ENCODE measurements at regions not wholly inside any gene's neighbourhood (a gene's known extent, or its start where the extent isn't known, plus 50 kb on each side); places are given as distances from the start of the nearest gene placed in this dataset.
"Not testable (repeated sequence)": the region's sequence is repeated elsewhere in the genome, so short reads cannot be mapped to it uniquely, and the experiment has no call there.

GRCh38 chr22:27250886-27251285 lies 550.7 kb downstream of the MN1 start:
- DNase-seq (ENCODE audit: low read depth): no peak

DNA sequence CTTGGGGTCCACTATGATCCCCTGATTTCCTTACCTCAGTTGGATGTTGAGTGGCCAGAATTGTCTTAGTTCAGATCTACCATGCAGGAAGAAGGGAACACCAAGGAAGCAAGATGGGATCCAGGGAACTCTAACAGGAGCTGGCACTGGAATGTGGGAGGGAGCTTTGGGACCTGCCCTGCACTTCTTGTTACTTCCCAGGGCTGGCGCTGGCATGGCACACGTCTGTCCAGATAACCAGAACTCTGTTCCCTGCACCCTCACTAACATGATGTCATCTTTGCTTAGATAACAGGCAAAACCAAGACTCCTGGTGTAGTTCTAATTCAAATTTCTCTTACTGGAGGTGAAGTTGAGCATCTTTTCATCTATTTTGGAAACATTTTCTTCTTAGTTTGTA lies 550.0 kb downstream of the MN1 start:
- no peak for DNase-seq (ENCODE audit: low read depth)

DNA sequence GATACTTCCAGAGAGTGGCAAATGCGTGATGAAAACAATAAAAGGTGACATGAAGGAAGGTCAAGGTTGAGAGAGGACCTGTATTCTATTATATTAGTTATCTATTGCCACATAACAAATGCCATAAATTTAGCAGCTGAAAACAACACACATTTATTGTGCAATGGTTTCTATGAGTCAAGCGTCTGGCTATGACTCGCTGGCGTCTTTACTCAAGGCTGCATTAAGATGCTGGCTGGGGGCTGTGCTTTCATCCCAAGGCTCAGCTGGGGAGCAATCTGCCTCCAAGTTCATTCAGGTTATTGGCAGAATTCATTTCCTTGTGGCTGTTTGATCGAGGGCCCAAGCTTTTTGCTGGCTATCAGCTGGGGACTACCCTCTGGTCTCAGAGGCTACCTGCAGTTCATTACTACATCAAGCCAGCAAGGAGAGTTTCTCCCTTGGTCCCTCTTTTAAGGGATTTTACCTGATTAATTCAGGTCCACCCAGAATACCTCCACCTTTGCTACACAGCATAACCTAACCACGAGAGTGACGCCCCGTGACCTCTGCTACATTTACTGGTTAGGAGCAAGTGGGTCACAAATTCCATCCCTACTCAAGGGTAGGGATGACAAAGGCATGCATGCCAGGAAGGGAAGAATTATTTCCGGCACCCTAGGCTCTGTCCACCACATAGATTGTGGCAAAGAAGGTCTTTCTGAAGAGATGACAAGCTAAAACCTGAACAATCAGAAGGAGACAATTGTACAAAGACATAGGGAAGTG lies 549.1 kb downstream of the MN1 start:
- no peak for DNase-seq (ENCODE audit: low read depth)

- no peak for DNase-seq (ENCODE audit: low read depth)
Measured at GRCh38 chr22:27253108-27253902, 548.3 kb downstream of the MN1 start.

DNA sequence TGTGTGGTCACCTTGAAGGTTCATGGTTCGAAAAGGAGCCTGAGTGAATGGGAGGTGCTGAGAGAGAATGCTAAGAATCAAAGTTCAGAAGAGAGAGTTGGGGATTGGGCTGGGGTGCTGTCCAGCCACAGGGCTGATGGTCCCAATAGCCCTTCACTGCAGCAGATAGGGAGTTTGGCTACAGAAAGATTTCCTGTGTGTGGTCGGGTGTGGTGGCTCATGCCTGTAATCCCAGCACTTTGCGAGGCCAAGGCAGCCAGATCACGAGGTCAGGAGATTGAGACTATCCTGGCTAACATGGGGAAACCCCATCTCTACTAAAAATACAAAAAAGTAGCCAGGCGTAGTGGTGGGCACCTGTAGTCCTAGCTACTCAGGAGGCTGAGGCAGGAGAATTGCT lies 547.5 kb downstream of the MN1 start:
- DNase-seq (ENCODE audit: low read depth): not testable (repeated sequence)

GRCh38 chr22:27255580-27255979 lies 546.0 kb downstream of the MN1 start:
- no peak for DNase-seq (ENCODE audit: low read depth)

DNA sequence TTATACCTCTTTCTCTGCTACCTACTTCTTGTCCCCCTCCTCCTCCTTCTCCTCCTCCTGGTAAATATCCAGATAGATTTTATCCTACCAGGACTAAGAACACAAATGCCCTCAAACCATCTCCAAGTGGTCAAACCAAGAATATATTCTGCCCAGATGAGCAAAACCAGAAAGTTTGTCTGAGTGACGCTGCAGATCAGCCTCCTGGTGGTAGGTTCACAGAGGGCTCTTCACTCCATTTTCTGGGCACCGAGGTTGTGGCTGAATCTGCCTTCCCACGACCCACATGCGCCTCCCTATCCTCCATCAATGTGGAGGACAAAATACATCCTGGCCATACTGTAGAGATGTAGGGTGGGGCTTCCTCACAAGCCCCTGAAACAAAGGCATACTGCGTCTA lies 543.6 kb downstream of the MN1 start:
- DNase-seq (ENCODE audit: low read depth): no peak

GRCh38 chr22:27258616-27259172 lies 542.9 kb downstream of the MN1 start:
- no peak for DNase-seq (ENCODE audit: low read depth)

DNA sequence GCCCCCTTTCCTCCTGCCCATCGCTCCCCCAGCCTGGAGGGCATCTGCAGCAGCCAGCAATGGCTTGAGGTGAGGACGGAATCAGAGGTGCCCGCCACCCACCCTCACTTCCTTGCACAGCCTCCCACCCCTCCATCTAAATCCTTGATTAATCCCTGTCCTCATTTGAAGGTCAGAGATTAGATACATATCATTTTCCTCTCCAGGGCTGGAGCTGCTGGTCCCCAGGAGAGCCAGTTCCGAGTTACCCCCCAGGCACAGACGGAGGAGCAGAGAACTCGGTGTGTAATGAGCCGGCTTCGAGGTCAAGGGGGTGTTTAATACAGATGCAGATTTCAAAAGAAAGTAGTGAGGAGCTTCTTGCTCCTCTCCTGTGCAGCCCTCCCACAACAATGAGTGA lies 542.1 kb downstream of the MN1 start:
- DNase-seq (ENCODE audit: low read depth): no peak

GRCh38 chr22:27260087-27260698 lies 541.4 kb downstream of the MN1 start:
- no peak for DNase-seq (ENCODE audit: low read depth)

- no peak for DNase-seq (ENCODE audit: low read depth)
Measured at GRCh38 chr22:27262361-27262760, 539.2 kb downstream of the MN1 start.

DNA sequence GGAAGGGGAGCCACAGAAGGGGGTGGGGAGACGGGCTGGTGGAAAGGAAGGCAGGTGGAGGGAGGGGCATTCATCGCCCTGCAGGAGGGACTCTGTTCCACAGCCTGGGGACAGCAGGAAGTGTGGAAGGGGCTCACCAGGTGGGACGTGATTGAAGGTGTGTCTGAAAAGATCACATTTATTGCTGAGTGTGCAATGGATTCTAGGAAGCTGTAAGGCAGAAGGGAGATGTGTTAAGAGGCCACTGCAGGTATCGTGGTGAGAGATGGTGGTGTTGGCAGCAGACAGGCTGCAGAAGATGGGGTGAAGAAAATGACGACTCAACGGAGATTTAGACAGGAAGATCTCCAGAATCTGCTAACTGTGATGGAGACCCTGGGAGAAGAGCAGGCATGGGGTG lies 537.4 kb downstream of the MN1 start:
- no peak for DNase-seq (ENCODE audit: low read depth)

DNA sequence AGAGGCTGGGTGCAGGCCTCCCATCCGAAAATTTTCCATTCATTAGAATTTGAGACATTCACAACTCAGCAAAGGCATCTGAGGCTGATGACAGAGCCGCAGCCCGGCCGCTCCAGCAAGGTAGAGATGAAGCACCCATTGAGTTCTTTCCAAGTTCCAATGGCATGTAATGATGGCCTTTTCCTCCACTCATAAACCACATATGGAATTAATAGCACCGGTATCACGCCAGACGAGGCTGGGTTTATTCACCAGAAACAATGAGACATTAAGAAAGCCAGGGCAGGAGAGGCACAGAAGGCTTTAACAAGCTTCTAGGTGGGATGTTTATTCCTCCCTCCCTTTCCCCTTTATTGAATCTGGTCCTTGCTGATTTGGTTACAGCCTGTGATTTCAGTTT lies 534.4 kb downstream of the MN1 start:
- DNase-seq (ENCODE audit: low read depth): no peak

- DNase-seq (ENCODE audit: low read depth): no peak
Measured at GRCh38 chr22:27269751-27270543, 531.6 kb downstream of the MN1 start.

DNA sequence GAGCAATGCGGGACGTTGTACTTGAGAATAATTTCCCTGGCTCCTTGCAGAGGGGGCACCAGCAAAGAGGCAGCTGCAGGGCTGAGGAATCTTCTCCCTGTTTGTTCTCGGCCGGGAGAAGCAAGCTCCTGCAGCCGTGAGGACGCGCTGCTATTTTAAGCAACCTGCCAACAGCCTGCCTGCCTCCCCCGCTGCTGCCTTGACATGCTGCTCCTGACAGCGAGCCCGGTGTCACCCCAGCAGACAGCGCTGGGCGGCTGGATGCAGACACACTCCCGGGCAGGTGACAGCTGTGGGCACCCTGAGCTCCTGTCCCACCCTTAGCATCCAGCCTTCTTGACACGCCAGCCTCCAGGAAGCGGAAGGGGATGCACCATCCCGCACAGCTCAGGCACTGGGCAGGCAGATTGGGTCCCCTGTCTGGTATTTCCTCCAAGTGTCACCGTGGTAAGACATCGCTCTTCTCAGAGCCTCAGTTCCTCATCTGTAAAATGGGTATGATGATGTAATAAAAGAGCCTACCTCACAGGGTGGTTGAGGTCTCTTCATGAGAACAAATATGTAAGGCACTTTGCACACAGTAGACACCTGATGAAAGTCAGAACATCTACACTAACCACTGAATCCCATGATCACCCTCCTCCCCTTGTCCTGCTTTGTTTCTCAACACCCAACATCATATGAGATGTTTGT lies 530.6 kb downstream of the MN1 start:
- DNase-seq (ENCODE audit: low read depth): no peak

- no peak for DNase-seq (ENCODE audit: low read depth)
Measured at GRCh38 chr22:27273436-27273835, 528.1 kb downstream of the MN1 start.

- no peak for DNase-seq (ENCODE audit: low read depth)
Measured at GRCh38 chr22:27273853-27274252, 527.7 kb downstream of the MN1 start.

DNA sequence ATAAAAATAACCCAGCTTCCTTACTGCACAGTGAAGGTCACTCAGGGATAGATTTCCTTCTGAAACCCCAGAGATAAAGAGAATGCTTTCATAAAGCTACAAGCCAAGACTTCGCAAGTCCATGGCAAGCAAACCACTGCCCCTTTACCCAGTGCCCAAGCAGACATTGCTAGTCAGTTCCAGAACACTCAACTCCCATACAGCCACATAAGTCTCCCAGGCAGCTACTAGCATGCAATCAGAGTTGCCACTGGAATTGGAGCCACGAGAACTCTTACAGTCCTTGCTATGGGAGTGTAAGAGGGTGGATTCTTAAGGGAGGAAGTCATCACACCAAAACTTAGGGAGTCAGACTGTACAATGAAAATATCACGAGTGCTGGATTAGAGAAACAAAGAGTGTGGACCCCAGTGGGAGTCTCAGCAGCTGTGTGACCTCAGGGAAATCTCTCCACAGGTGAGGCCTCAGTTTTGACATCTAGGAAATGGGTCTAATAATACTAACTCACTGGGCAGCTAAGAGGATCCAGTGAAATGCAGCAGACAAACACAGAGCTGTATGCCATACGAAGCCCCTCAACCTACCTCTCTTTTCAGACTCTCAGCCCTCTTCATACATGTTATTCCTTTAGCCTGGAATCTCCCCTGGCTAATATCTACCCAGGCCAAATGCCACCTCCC lies 526.6 kb downstream of the MN1 start:
- DNase-seq (ENCODE audit: low read depth): no peak

GRCh38 chr22:27278946-27279345 lies 522.6 kb downstream of the MN1 start:
- no peak for DNase-seq (ENCODE audit: low read depth)

- DNase-seq (ENCODE audit: low read depth): no peak
Measured at GRCh38 chr22:27283240-27283639, 518.3 kb downstream of the MN1 start.

- no peak for DNase-seq (ENCODE audit: low read depth)
Measured at GRCh38 chr22:27283714-27284113, 517.8 kb downstream of the MN1 start.

Data from stimulated activated CD8-positive, alpha-beta memory T cell treated with anti-CD3 and anti-CD28 coated beads, Interleukin-12 subunit alpha, Interleukin-12 subunit beta, amount 100 ng/mL, for 1 hour (primary cell).